GM12878 (cell line): ENCODE measurements at regions not wholly inside any gene's neighbourhood (a gene's known extent, or its start where the extent isn't known, plus 50 kb on each side); places are given as distances from the start of the nearest gene placed in this dataset.

Experiments used
- ATAC-seq: fragments of 200-7000 bp; cut with Tn5 transposase; 3 replicates; pipeline ENCODE4 v1.9.1; 2020; ENCODE audit warnings: mild to moderate bottlenecking, moderate library complexity
- BruUV-seq: library from RNA; stranded (reverse); fragments of 400-500 nt; replicated peaks from 2 replicates; lab custom pipeline; 2021; lab: Mats Ljungman, UMichigan
- CTCF ChIA-PET: fragments of 300-600 bp; sonication (Branson Sonifier 250); formaldehyde crosslinking; extraction: SDS; loops from one replicate; lab custom pipeline; 2021; ENCODE audit warnings: inconsistent platforms; lab: Yijun Ruan, JAX
- POLR2A ChIA-PET: fragments of 350-600 bp; formaldehyde crosslinking; extraction: SDS; loops from one replicate; lab custom pipeline; 2021; ENCODE audit warnings: inconsistent platforms; lab: Charles Lee
- RAD21 ChIA-PET: fragments of 300-600 bp; sonication (Branson Sonifier 250); formaldehyde crosslinking; loops from one replicate; lab custom pipeline; 2023; ENCODE audit warnings: antibody characterized with exemption; ENCODE audit not compliant: unreplicated experiment; lab: Charles Lee
- SMC1A ChIA-PET: fragments of 300-600 bp; sonication (Branson Sonifier 250); formaldehyde crosslinking; loops from one replicate; lab custom pipeline; 2023; ENCODE audit not compliant: unreplicated experiment, uncharacterized antibody; lab: Charles Lee
- DNase-seq: peaks from one replicate; pipeline ENCODE4 v3.0.0-alpha.2; 2011; ENCODE audit warnings: low read depth, low spot score
- FAIRE-seq: peaks from 3 replicates; lab custom pipeline; 2011; peaks lifted over from hg19 to GRCh38; lab: Jason Lieb, UNC
- H2AFZ ChIP-seq: 2 replicates; pipeline ENCODE4 v1.6.0; 2011; ENCODE audit warnings: low read depth, low read length, control low read depth; ENCODE audit not compliant: control insufficient read depth
- H3K27ac ChIP-seq: 2 replicates; pipeline ENCODE4 v1.5.1; 2011; ENCODE audit warnings: control low read depth; ENCODE audit not compliant: control insufficient read depth, insufficient read depth
- H3K27me3 ChIP-seq, 2 experiments: replicated peaks in 1 of 2; 2 replicates each; pipeline versions ENCODE4 v1.6.0 to v1.6.1; 2011; ENCODE audit warnings: low read length in 1 of 2; ENCODE audit not compliant: control insufficient read depth in 2 of 2, insufficient read depth in 2 of 2
- H3K36me3 ChIP-seq, 2 experiments: 2 replicates each; pipeline ENCODE4 v1.5.1; 2011; ENCODE audit warnings: low read length in 1 of 2; ENCODE audit not compliant: control insufficient read depth in 2 of 2, insufficient read depth in 2 of 2
- H3K4me1 ChIP-seq: 2 replicates; pipeline ENCODE4 v1.6.1; 2011; ENCODE audit warnings: mild to moderate bottlenecking, low read length, moderate library complexity, mixed read lengths; ENCODE audit not compliant: control insufficient read depth, insufficient read depth
- H3K4me2 ChIP-seq: 2 replicates; pipeline ENCODE4 v1.6.0; 2011; ENCODE audit warnings: control low read depth; ENCODE audit not compliant: control insufficient read depth, insufficient read depth
- H3K4me3 ChIP-seq: fragments of 200-600 bp; sonication (generic); 2 replicates; pipeline ENCODE4 v1.5.1; 2016
- H3K79me2 ChIP-seq: 2 replicates; pipeline ENCODE4 v1.6.0; 2011; ENCODE audit warnings: low read length; ENCODE audit not compliant: control insufficient read depth, insufficient read depth
- H3K9ac ChIP-seq: 2 replicates; pipeline ENCODE4 v1.8.0; 2011; ENCODE audit warnings: low read length, control low read depth, mixed read lengths; ENCODE audit not compliant: control insufficient read depth, insufficient read depth
- H3K9me3 ChIP-seq: replicated peaks from 3 replicates; pipeline ENCODE4 v1.5.1; 2011; ENCODE audit warnings: mild to moderate bottlenecking, low read length; ENCODE audit not compliant: control insufficient read depth, insufficient read depth
- H4K20me1 ChIP-seq: 2 replicates; pipeline ENCODE4 v1.6.0; 2011; ENCODE audit not compliant: control insufficient read depth, insufficient read depth
- E2F4 ChIP-seq: IDR thresholded peaks from 2 replicates; pipeline ENCODE4 v1.6.1; 2012; ENCODE audit warnings: low read depth, low read length, improper control_type of control experiment
- WGBS: methylation state at CpG from one replicate; pipeline ENCODE4 v1.1.6; 2016; ENCODE audit warnings: low lambda C conversion rate; ENCODE audit not compliant: insufficient replicate concordance, insufficient coverage; ENCODE audit errors: missing lambda C conversion rate; 5-methylcytosine and 5-hydroxymethylcytosine counted together
- in situ Hi-C: fragments of 300-500 bp; cut with MboI; formaldehyde crosslinking; loops from 9 replicates; pipeline ENCODE4 v1.14.3; 2018; ENCODE audit warnings: mixed read lengths
- intact Hi-C: fragments of 100-400 bp; cut with micrococcal nuclease; formaldehyde crosslinking; loops from one replicate; pipeline ENCODE4 v1.14.2; 2022; ENCODE audit not compliant: unreplicated experiment
- TF ChIP-seq, protein P1 (sequence below): fragments of 450-650 bp; IDR thresholded peaks from 2 replicates; pipeline ENCODE4 v1.6.1; 2018; ENCODE audit warnings: mild to moderate bottlenecking, low read depth, moderate library complexity; ENCODE audit not compliant: partially characterized antibody
- TF ChIP-seq, protein P2 (sequence below): IDR thresholded peaks from 2 replicates; pipeline ENCODE4 v1.6.1; 2012; ENCODE audit warnings: mild to moderate bottlenecking, low read depth, low read length

DNA sequence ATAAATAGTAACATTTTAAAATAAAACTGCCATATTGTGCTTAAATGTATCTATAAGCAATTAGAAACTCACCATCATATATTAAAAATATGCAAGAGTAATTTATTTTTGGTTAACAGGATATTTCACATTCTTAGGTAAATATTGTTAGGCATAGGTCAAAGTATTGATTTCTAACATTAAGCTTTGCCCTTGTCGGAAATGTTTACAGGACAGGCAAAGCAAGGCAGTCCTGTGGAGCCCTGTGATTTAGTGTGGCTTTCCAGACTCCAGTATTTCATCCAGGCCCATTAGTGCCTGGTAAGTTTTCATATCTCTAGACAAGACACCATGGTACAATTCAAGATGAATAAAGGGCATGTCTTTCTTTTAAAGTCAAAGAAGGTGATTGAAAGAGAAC lies 114.9 kb upstream of the LARGE1 start:
- no peak for ATAC-seq
- Histone ChIP-seq H4K20me1 (no peaks in the 10 kb centered on the region), H3K9me3 (no peaks in the 10 kb centered on the region), H2AFZ (no peak overlapping the region), H3K36me3 (no peaks in the 10 kb centered on the region), H3K4me2 (no peak overlapping the region), H3K4me3 (no peak overlapping the region), H3K27me3 (no peaks in the 10 kb centered on the region), H3K27ac (no peak overlapping the region), H3K79me2 (no peaks in the 10 kb centered on the region), H3K9ac (no peak overlapping the region), H3K4me1 (no peaks in the 10 kb centered on the region)
- RAD21 ChIA-PET: no interaction called here
- intact Hi-C loops: no loop called here
- TF ChIP-seq, protein P1, sequence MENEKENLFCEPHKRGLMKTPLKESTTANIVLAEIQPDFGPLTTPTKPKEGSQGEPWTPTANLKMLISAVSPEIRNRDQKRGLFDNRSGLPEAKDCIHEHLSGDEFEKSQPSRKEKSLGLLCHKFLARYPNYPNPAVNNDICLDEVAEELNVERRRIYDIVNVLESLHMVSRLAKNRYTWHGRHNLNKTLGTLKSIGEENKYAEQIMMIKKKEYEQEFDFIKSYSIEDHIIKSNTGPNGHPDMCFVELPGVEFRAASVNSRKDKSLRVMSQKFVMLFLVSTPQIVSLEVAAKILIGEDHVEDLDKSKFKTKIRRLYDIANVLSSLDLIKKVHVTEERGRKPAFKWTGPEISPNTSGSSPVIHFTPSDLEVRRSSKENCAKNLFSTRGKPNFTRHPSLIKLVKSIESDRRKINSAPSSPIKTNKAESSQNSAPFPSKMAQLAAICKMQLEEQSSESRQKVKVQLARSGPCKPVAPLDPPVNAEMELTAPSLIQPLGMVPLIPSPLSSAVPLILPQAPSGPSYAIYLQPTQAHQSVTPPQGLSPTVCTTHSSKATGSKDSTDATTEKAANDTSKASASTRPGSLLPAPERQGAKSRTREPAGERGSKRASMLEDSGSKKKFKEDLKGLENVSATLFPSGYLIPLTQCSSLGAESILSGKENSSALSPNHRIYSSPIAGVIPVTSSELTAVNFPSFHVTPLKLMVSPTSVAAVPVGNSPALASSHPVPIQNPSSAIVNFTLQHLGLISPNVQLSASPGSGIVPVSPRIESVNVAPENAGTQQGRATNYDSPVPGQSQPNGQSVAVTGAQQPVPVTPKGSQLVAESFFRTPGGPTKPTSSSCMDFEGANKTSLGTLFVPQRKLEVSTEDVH: no peak
- no TSS peak for BruUV-seq
- CTCF ChIA-PET: no interaction called here
- in situ Hi-C loops: no loop called here
- SMC1A ChIA-PET: no interaction called here
- no peak for FAIRE-seq
- no peak for DNase-seq
- POLR2A ChIA-PET: no interaction called here
- 3% methylated on average over 1 of the region's 1 CpG for WGBS

DNA sequence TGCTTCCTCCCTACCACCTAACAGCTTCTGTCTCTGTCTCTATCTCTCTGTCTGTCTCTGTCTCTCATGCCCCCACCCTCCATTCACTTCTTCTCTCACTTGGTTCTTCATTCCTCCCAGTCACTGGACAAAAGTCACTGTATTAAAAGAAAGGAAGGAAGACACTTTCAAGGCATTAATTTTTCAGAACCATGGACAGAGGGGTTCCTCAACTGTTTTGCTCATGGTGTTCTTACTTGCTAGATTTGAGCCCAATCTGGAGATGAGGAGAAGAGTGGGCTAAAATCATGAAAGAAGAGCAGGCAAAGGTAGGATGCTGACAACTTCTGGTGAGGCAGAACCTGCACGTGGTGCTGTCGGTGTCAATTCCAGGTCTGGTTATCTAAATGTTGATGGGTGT lies 116.7 kb upstream of the LARGE1 start:
- CTCF ChIA-PET: no interaction called here
- H3K4me1 ChIP-seq: no peaks in the 10 kb centered on the region
- no peak for FAIRE-seq
- TF ChIP-seq E2F4: no peak
- TF ChIP-seq, protein P2, sequence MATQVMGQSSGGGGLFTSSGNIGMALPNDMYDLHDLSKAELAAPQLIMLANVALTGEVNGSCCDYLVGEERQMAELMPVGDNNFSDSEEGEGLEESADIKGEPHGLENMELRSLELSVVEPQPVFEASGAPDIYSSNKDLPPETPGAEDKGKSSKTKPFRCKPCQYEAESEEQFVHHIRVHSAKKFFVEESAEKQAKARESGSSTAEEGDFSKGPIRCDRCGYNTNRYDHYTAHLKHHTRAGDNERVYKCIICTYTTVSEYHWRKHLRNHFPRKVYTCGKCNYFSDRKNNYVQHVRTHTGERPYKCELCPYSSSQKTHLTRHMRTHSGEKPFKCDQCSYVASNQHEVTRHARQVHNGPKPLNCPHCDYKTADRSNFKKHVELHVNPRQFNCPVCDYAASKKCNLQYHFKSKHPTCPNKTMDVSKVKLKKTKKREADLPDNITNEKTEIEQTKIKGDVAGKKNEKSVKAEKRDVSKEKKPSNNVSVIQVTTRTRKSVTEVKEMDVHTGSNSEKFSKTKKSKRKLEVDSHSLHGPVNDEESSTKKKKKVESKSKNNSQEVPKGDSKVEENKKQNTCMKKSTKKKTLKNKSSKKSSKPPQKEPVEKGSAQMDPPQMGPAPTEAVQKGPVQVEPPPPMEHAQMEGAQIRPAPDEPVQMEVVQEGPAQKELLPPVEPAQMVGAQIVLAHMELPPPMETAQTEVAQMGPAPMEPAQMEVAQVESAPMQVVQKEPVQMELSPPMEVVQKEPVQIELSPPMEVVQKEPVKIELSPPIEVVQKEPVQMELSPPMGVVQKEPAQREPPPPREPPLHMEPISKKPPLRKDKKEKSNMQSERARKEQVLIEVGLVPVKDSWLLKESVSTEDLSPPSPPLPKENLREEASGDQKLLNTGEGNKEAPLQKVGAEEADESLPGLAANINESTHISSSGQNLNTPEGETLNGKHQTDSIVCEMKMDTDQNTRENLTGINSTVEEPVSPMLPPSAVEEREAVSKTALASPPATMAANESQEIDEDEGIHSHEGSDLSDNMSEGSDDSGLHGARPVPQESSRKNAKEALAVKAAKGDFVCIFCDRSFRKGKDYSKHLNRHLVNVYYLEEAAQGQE: peak; percentile 73; the same call in 1 of the 2 replicates
- TF ChIP-seq, all 136 proteins: peak for 1
- H3K4me2 ChIP-seq: no peak overlapping the region
- no peaks in the 10 kb centered on the region for H3K9me3 ChIP-seq
- no peaks in the 10 kb centered on the region for H3K27me3 ChIP-seq
- no peak overlapping the region for H3K4me3 ChIP-seq
- intact Hi-C loops: no loop called here
- H4K20me1 ChIP-seq: no peaks in the 10 kb centered on the region
- 36% methylated on average over 2 of the region's 2 CpGs for WGBS
- H3K36me3 ChIP-seq: no peaks in the 10 kb centered on the region
- no TSS peak for BruUV-seq
- RAD21 ChIA-PET: no interaction called here
- H2AFZ ChIP-seq: no peak overlapping the region
- H3K79me2 ChIP-seq: no peaks in the 10 kb centered on the region
- POLR2A ChIA-PET: no interaction called here
- H3K27ac ChIP-seq: no peak overlapping the region
- in situ Hi-C loops: no loop called here
- no peak overlapping the region for H3K9ac ChIP-seq
- ATAC-seq (no peak), DNase-seq (no peak)
- SMC1A ChIA-PET: no interaction called here
